ENCODE measurements at regions not wholly inside any gene's neighbourhood (a gene's known extent, or its start where the extent isn't known, plus 50 kb on each side); places are given as distances from the start of the nearest gene placed in this dataset.

DNA sequence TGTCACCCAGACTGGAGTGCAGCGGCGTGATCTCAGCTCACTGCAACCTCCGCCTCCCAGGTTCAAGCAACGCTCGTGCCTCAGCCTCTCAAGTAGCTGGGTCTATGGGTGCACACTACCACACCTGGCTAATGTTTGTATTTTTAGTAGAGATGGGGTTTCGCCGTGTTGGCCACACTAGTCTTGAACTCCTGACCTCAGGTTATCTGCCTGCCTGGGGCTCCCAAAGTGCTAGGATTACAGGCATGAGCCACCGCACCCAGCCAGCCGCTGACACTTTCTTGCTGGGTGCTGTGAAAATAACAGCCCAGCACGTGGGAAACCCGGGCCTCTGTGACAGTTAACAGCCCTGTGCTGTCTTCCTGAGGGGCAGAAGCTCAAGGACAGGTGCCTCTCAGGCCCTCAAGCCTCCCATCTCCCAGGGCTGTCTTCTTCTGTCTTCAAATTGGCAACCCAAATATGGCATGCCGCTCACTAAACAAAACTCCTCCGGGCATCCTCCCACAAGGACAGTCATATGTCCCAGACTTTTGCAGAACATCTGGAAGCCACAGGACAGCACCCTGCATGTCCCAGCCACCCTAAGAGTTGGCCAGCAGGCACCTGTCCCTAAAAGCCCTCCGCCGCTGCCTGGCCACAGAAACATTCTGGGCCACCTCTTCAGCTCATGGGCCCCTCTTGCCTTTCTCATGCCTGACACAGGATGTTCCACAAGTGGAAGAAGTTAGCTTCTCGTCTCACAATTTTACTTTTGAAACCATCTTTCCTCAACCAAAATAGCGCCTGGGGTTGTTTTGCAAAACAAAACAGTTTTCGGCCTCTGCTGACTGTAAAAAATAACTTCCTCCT, 233.6 kb downstream of the SYK start:
- DNase-seq (ENCODE audit: low spot score): peak; percentile 52
- TF ChIP-seq, protein P1, sequence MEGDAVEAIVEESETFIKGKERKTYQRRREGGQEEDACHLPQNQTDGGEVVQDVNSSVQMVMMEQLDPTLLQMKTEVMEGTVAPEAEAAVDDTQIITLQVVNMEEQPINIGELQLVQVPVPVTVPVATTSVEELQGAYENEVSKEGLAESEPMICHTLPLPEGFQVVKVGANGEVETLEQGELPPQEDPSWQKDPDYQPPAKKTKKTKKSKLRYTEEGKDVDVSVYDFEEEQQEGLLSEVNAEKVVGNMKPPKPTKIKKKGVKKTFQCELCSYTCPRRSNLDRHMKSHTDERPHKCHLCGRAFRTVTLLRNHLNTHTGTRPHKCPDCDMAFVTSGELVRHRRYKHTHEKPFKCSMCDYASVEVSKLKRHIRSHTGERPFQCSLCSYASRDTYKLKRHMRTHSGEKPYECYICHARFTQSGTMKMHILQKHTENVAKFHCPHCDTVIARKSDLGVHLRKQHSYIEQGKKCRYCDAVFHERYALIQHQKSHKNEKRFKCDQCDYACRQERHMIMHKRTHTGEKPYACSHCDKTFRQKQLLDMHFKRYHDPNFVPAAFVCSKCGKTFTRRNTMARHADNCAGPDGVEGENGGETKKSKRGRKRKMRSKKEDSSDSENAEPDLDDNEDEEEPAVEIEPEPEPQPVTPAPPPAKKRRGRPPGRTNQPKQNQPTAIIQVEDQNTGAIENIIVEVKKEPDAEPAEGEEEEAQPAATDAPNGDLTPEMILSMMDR (IDR thresholded peaks at IDR 0.05): no peak
- H3K27ac ChIP-seq: no peak overlapping the region
- H3K4me3 ChIP-seq: no peak overlapping the region

- DNase-seq (ENCODE audit: low spot score): peak; percentile 66
- no peak overlapping the region for H3K4me3 ChIP-seq
- H3K27ac ChIP-seq: no peak overlapping the region
- TF ChIP-seq, protein P1 (IDR thresholded peaks at IDR 0.05): no peak
Measured at GRCh38 chr9:91035825-91036208, 234.2 kb downstream of the SYK start.

- no peak overlapping the region for H3K27ac ChIP-seq
- DNase-seq (ENCODE audit: low spot score): peak; percentile 72
- H3K4me3 ChIP-seq: no peak overlapping the region
- TF ChIP-seq, protein P1 (IDR thresholded peaks at IDR 0.05): no peak
Measured at GRCh38 chr9:91036356-91036755, 234.7 kb downstream of the SYK start.

GRCh38 chr9:91036826-91037510, 235.3 kb downstream of the SYK start:
- Histone ChIP-seq H3K4me3 (peak overlapping the region; percentile 55), H3K27ac (peak overlapping the region in 1 of 2 donors; percentile 40)
- peak; percentile 85 for DNase-seq (ENCODE audit: low spot score)
- TF ChIP-seq, protein P1 (IDR thresholded peaks at IDR 0.05): no peak

DNA sequence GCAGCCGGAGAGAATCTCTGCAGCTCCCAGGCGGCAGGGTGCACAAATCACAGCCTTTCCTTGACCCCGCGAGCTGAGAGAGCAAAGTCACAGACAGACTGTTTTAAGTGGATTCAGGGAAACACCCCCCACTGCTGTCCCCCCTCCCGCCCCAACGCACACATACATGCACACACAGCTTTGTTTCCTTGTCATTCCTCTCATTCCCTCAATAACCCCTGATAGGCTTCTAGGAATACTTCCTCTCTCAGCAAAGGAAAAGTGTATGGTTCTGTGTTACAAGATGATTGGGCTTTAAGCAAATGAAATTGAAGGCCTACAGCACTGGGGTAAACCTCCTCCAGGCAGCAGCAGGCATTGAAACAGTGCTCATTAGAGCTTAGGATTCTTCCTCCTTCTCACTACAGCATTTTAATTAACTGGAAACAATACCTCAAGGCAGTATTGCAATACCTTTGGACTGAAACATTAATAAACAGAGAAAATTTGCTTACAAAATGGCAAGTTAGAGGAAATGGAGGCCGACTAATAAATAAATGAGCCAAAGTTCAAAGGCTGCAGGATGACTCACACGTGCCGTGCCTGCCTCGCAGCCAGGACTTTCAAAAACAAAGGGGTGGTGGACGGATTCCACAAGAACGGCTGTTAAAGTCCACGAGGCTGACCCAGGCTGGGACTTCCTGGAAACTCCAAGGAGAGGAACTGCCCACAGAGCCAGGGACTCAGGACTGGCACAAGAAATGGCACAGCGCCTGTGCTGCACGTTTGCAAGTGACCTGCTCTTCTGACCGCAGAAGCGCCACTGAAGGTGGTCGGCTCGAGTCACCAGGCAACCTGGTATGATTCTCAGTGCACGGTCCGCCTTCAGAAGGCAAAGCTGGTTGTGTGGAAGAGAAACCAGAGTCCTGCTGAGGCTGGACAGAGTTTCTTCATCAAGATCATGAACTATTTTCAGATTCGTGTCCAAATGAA, 236.2 kb downstream of the SYK start:
- TF ChIP-seq, protein P1 (IDR thresholded peaks at IDR 0.05): no peak
- peak overlapping the region; percentile 55 for H3K4me3 ChIP-seq
- peak; percentile 77 for DNase-seq (ENCODE audit: low spot score)
- peak overlapping the region in 1 of 2 donors; percentile 40 for H3K27ac ChIP-seq

- no peak overlapping the region for H3K27ac ChIP-seq
- no peak overlapping the region for H3K4me3 ChIP-seq
- DNase-seq (ENCODE audit: low spot score): no peak
Measured at GRCh38 chr9:91038483-91039124, 237.0 kb downstream of the SYK start.

More at GRCh38 chr9:91038483-91039124, 237.0 kb downstream of the SYK start:
- TF ChIP-seq, protein P1 (IDR thresholded peaks at IDR 0.05): no peak
